HCT116 (cell line): ENCODE measurements at regions not wholly inside any gene's neighbourhood (a gene's known extent, or its start where the extent isn't known, plus 50 kb on each side); places are given as distances from the start of the nearest gene placed in this dataset.

Source experiments
- CTCF ChIP-seq, 3 experiments: fragments of 200-600 bp in 1 of 3; sonication (generic) in 1 of 3; IDR thresholded peaks in 2 of 3; conservative IDR thresholded peaks in 1 of 3; 2 replicates each; pipeline ENCODE4 v1.5.1; 2012 to 2017; ENCODE audit warnings: low read depth in 2 of 3, low read length in 2 of 3, antibody characterized with exemption in 1 of 3, borderline replicate concordance in 1 of 3, control low read depth in 1 of 3, mild to moderate bottlenecking in 1 of 3, mixed read lengths in 1 of 3, mixed run types in 1 of 3, moderate library complexity in 1 of 3; ENCODE audit not compliant: insufficient read depth in 1 of 3
- EGR1 ChIP-seq: IDR thresholded peaks from 2 replicates; pipeline ENCODE4 v1.6.1; 2012; ENCODE audit warnings: low read depth

GRCh38 chr2:226578879-226579278, 220.7 kb downstream of the IRS1 start:
- TF ChIP-seq CTCF (IDR thresholded peaks at IDR 0.05 in 2 of 3, conservative IDR thresholded peaks at IDR 0.05 in 1 of 3; ENCODE audit: borderline replicate concordance in 1 of 3, insufficient read depth in 1 of 3, low read depth in 2 of 3, low read length in 2 of 3) (no peak), EGR1 (no peak)
